H9 (cell line): ENCODE measurements at regions not wholly inside any gene's neighbourhood (a gene's known extent, or its start where the extent isn't known, plus 50 kb on each side); places are given as distances from the start of the nearest gene placed in this dataset.

Experiments used
- DNase-seq: peaks from one replicate; pipeline ENCODE4 v3.0.0-alpha.2; 2017
- H2AFZ ChIP-seq: one replicate; pipeline ENCODE4 v1.6.1; 2013; ENCODE audit warnings: mild to moderate bottlenecking, low read length, control low read depth, moderate library complexity
- H2AK5ac ChIP-seq: 2 replicates; pipeline ENCODE4 v1.6.1; 2013; ENCODE audit warnings: low read length, control low read depth, mixed read lengths; ENCODE audit not compliant: insufficient read length
- H2BK120ac ChIP-seq: one replicate; pipeline ENCODE4 v1.6.1; 2013; ENCODE audit warnings: low read depth, mild to moderate bottlenecking, low read length, control low read depth, inconsistent platforms; ENCODE audit not compliant: poor library complexity, severe bottlenecking
- H2BK12ac ChIP-seq: 2 replicates; pipeline ENCODE4 v1.6.1; 2013; ENCODE audit warnings: low read length, control low read depth, mixed read lengths, low read depth; ENCODE audit not compliant: insufficient read length
- H2BK15ac ChIP-seq: 2 replicates; pipeline ENCODE4 v1.6.1; 2013; ENCODE audit warnings: low read depth, low read length, control low read depth
- H2BK20ac ChIP-seq: one replicate; pipeline ENCODE4 v1.6.1; 2013; ENCODE audit warnings: low read depth, mild to moderate bottlenecking, low read length, control low read depth, inconsistent platforms; ENCODE audit not compliant: poor library complexity, severe bottlenecking
- H2BK5ac ChIP-seq: 2 replicates; pipeline ENCODE4 v1.6.1; 2013; ENCODE audit warnings: low read length, control low read depth, mixed read lengths; ENCODE audit not compliant: insufficient read length
- H3K14ac ChIP-seq: 2 replicates; pipeline ENCODE4 v1.6.1; 2013; ENCODE audit warnings: low read length, control low read depth; ENCODE audit not compliant: insufficient read depth
- H3K18ac ChIP-seq: 2 replicates; pipeline ENCODE4 v1.6.1; 2013; ENCODE audit warnings: low read depth, mild to moderate bottlenecking, mixed read lengths, low read length, control low read depth; ENCODE audit not compliant: insufficient read length
- H3K23ac ChIP-seq: 2 replicates; pipeline ENCODE4 v1.6.1; 2013; ENCODE audit warnings: low read length, control low read depth, mixed read lengths, low read depth; ENCODE audit not compliant: insufficient read length
- H3K23me2 ChIP-seq: 2 replicates; pipeline ENCODE4 v1.6.1; 2013; ENCODE audit warnings: low read depth, mild to moderate bottlenecking, mixed read lengths, low read length, control low read depth; ENCODE audit not compliant: insufficient read length, poor library complexity, severe bottlenecking
- H3K27ac ChIP-seq: 2 replicates; pipeline ENCODE4 v1.5.1; 2013; ENCODE audit warnings: low read length, control low read depth, mixed read lengths, low read depth; ENCODE audit not compliant: insufficient read length
- H3K27me3 ChIP-seq: 2 replicates; pipeline ENCODE4 v1.6.1; 2013; ENCODE audit warnings: low read length, control low read depth, inconsistent platforms; ENCODE audit not compliant: insufficient read depth
- H3K4ac ChIP-seq: 2 replicates; pipeline ENCODE4 v1.6.1; 2013; ENCODE audit warnings: low read depth, mild to moderate bottlenecking, control low read depth, inconsistent platforms, low read length, moderate library complexity
- H3K4me1 ChIP-seq: 2 replicates; pipeline ENCODE4 v1.6.1; 2013; ENCODE audit warnings: low read length, control low read depth, inconsistent platforms; ENCODE audit not compliant: insufficient read depth
- H3K4me2 ChIP-seq: 2 replicates; pipeline ENCODE4 v1.6.1; 2013; ENCODE audit warnings: low read length, control low read depth, mixed read lengths; ENCODE audit not compliant: insufficient read length, insufficient read depth
- H3K56ac ChIP-seq: 2 replicates; pipeline ENCODE4 v1.6.1; 2013; ENCODE audit warnings: low read depth, mild to moderate bottlenecking, mixed read lengths, low read length, control low read depth; ENCODE audit not compliant: insufficient read length
- H3K79me1 ChIP-seq: 2 replicates; pipeline ENCODE4 v1.6.1; 2013; ENCODE audit warnings: low read depth, mild to moderate bottlenecking, moderate library complexity, low read length, control low read depth, inconsistent platforms; ENCODE audit not compliant: insufficient read depth, poor library complexity, severe bottlenecking
- H3K79me2 ChIP-seq: 2 replicates; pipeline ENCODE4 v1.6.1; 2013; ENCODE audit warnings: low read length, control low read depth, inconsistent platforms; ENCODE audit not compliant: insufficient read depth
- H3K9ac ChIP-seq: 2 replicates; pipeline ENCODE4 v1.6.1; 2013; ENCODE audit warnings: low read length, control low read depth, mixed read lengths; ENCODE audit not compliant: insufficient read length; ENCODE audit errors: extremely low read depth
- H3K9me3 ChIP-seq: one replicate; pipeline ENCODE4 v1.6.1; 2013; ENCODE audit warnings: low read depth, low read length, inconsistent platforms; ENCODE audit not compliant: control insufficient read depth
- H3T11ph ChIP-seq: one replicate; pipeline ENCODE4 v1.6.1; 2013; ENCODE audit warnings: mild to moderate bottlenecking, low read length, control low read depth, inconsistent platforms
- H4K20me1 ChIP-seq: one replicate; pipeline ENCODE4 v1.6.1; 2013; ENCODE audit not compliant: control insufficient read depth, insufficient read length, insufficient read depth
- H4K5ac ChIP-seq: 2 replicates; pipeline ENCODE4 v1.6.1; 2013; ENCODE audit warnings: low read depth, mild to moderate bottlenecking, mixed read lengths, low read length, control low read depth; ENCODE audit not compliant: insufficient read length
- H4K8ac ChIP-seq: replicated peaks from 2 replicates; pipeline ENCODE4 v1.6.1; 2013; ENCODE audit warnings: low read length, control low read depth, mixed read lengths, low read depth; ENCODE audit not compliant: insufficient read length
- H4K91ac ChIP-seq: 2 replicates; pipeline ENCODE4 v1.6.1; 2013; ENCODE audit warnings: low read depth, mild to moderate bottlenecking, moderate library complexity, mixed read lengths, low read length, control low read depth; ENCODE audit not compliant: insufficient read length
- H3K27ac Mint-ChIP-seq, 3 experiments: 2 replicates in 2 of 3; 3 replicates in 1 of 3; pipeline ENCODE4 v1.8.0; 2020 to 2021; ENCODE audit warnings: mixed read lengths in 3 of 3, mild to moderate bottlenecking in 1 of 3, moderate library complexity in 1 of 3
- H3K27me3 Mint-ChIP-seq: 2 replicates; pipeline ENCODE4 v1.8.0; 2021; ENCODE audit warnings: low read depth, mild to moderate bottlenecking, moderate library complexity, mixed read lengths
- H3K36me3 Mint-ChIP-seq, 3 experiments: 2 replicates in 2 of 3; 3 replicates in 1 of 3; pipeline ENCODE4 v1.8.0; 2020 to 2021; ENCODE audit warnings: low read depth in 3 of 3, mixed read lengths in 3 of 3; ENCODE audit not compliant: insufficient read depth in 1 of 3
- H3K4me1 Mint-ChIP-seq, 2 experiments: 2 replicates each; pipeline ENCODE4 v1.8.0; 2020; ENCODE audit warnings: mixed read lengths in 2 of 2
- H3K4me3 Mint-ChIP-seq, 2 experiments: 2 replicates in 1 of 2; 3 replicates in 1 of 2; pipeline ENCODE4 v1.8.0; 2020 to 2021; ENCODE audit warnings: mild to moderate bottlenecking in 2 of 2, mixed read lengths in 2 of 2, moderate library complexity in 1 of 2
- H3K9me3 Mint-ChIP-seq, 2 experiments: 2 replicates in 1 of 2; 3 replicates in 1 of 2; pipeline ENCODE4 v1.8.0; 2020; ENCODE audit warnings: mild to moderate bottlenecking in 2 of 2, mixed read lengths in 2 of 2, moderate library complexity in 1 of 2
- CTCF ChIP-seq: fragments of 200-600 bp; sonication (generic); conservative IDR thresholded peaks from 3 replicates; pipeline ENCODE4 v1.8.0; 2021; ENCODE audit warnings: antibody characterized with exemption, mild to moderate bottlenecking
- WGBS: extraction: QIAGEN DNeasy Blood & Tissue Kit; methylation state at CpG from one replicate; pipeline ENCODE4 v1.1.7; 2013; ENCODE audit warnings: missing lambda C conversion rate, low lambda C conversion rate, mixed read lengths; ENCODE audit not compliant: insufficient read length; ENCODE audit errors: extremely low coverage; 5-methylcytosine and 5-hydroxymethylcytosine counted together

- H2BK15ac ChIP-seq: no peak overlapping the region
- H3K18ac ChIP-seq: no peak overlapping the region
- H3K56ac ChIP-seq: no peak overlapping the region
- H2BK20ac ChIP-seq: no peak overlapping the region
- no peak overlapping the region for H2BK5ac ChIP-seq
- H3K27me3 Mint-ChIP-seq: no peaks in the 10 kb centered on the region
- H3K9me3 ChIP-seq: no peaks in the 10 kb centered on the region
- no peak overlapping the region for H4K5ac ChIP-seq
- peak; percentile 17; the same call in 2 of the 3 replicates for TF ChIP-seq CTCF
- no peak overlapping the region for H3K4me3 Mint-ChIP-seq
- no peak overlapping the region for H3K9ac ChIP-seq
- H2AK5ac ChIP-seq: no peak overlapping the region
- no peak overlapping the region for H4K91ac ChIP-seq
- DNase-seq: peak; percentile 39
- no peak overlapping the region for H2BK12ac ChIP-seq
- no peaks in the 10 kb centered on the region for H4K20me1 ChIP-seq
- H3K4me1 ChIP-seq: no peaks in the 10 kb centered on the region
- H3K36me3 Mint-ChIP-seq: peaks cover 0 to 18% (median 2%) of the 10 kb centered on the region in 3 experiments; a peak in 2 of 7 replicates
- no peak overlapping the region for H2AFZ ChIP-seq
- no peaks in the 10 kb centered on the region for H3K4me1 Mint-ChIP-seq
- H3K27ac Mint-ChIP-seq: no peak overlapping the region
- peaks cover 11 to 13% of the 10 kb centered on the region in 2 experiments; a peak in 3 of 5 replicates for H3K9me3 Mint-ChIP-seq
- H3K79me2 ChIP-seq: no peaks in the 10 kb centered on the region
- no peak overlapping the region for H4K8ac ChIP-seq
- H3K4me2 ChIP-seq: no peak overlapping the region
- H3K14ac ChIP-seq: no peak overlapping the region
- WGBS: no CpG with 5 or more reads among the region's 12 CpGs
- no peak overlapping the region for H3K23ac ChIP-seq
- no peak overlapping the region for H3K4ac ChIP-seq
- H3K79me1 ChIP-seq: no peaks in the 10 kb centered on the region
- H3K27me3 ChIP-seq: no peaks in the 10 kb centered on the region
- no peak overlapping the region for H2BK120ac ChIP-seq
- no peaks in the 10 kb centered on the region for H3K23me2 ChIP-seq
- H3T11ph ChIP-seq: no peak overlapping the region
- no peak overlapping the region for H3K27ac ChIP-seq
Measured at GRCh38 chr2:4745056-4745991, 946.9 kb upstream of the SOX11 start.
